ENCODE measurements at regions not wholly inside any gene's neighbourhood (a gene's known extent, or its start where the extent isn't known, plus 50 kb on each side); places are given as distances from the start of the nearest gene placed in this dataset.

- TF ChIP-seq CTCF (IDR thresholded peaks at IDR 0.05; ENCODE audit: poor library complexity) (no peak), EZH2 (IDR thresholded peaks at IDR 0.05; ENCODE audit: borderline replicate concordance) (no peak), EZH2phosphoT487 (IDR thresholded peaks at IDR 0.05; ENCODE audit: low read depth, severe bottlenecking, unreplicated experiment) (no peak)
These were observed 50.4 kb upstream of the WDR11 start for GRCh38 chr10:120800528-120801323.

Data from hepatocyte (in vitro differentiated cells).